ENCODE measurements at regions not wholly inside any gene's neighbourhood (a gene's known extent, or its start where the extent isn't known, plus 50 kb on each side); places are given as distances from the start of the nearest gene placed in this dataset.

DNA sequence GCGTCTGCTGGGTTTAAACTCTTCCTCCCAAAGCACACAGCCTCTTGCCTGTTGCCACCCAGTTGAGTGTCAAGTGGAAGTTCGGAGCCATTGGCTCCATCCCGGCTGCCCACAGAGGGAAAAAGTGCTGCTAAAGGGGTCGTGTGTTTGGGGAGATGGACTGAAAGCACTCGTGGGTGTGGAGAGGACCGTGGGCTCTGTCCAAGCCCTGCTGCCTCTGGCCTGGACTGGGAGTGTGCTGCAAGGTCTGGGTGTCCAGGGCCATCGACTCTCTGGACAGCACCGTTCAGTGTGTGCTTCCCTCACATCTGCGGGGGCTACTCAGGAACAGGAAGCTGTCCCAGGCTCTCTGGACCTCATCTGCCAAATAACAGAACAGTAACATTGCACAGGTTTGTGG lies 269.3 kb downstream of the DLL1 start:
- TF ChIP-seq EZH2 (IDR thresholded peaks at IDR 0.05; ENCODE audit: insufficient read depth, poor library complexity, severe bottlenecking) (no peak), EZH2phosphoT487 (IDR thresholded peaks at IDR 0.05; ENCODE audit: insufficient read depth, low read depth) (no peak)
